ENCODE measurements at regions not wholly inside any gene's neighbourhood (a gene's known extent, or its start where the extent isn't known, plus 50 kb on each side); places are given as distances from the start of the nearest gene placed in this dataset.

GRCh38 chr13:111595276-111595675 is 274.8 kb downstream of the TEX29 start:
- ChIA-PET POLR2A (ENCODE audit: unreplicated experiment) (no interaction called here), CTCF (no interaction called here)
- H3K36me3 ChIP-seq (ENCODE audit: low read depth) = no peaks in the 10 kb centered on the region
- no peak for DNase-seq
- no peaks in the 10 kb centered on the region for H3K9me2 ChIP-seq (ENCODE audit: insufficient read depth)
- peaks cover 68% of the 10 kb centered on the region for H3K27me3 ChIP-seq (ENCODE audit: insufficient read depth, low read depth)
- H3F3A ChIP-seq (ENCODE audit: insufficient read depth, low read depth) = no peaks in the 10 kb centered on the region
- intact Hi-C loops (cut with micrococcal nuclease; ENCODE audit: unreplicated experiment) = no loop called here
- H4K20me1 ChIP-seq (ENCODE audit: insufficient read depth) = peaks cover 3% of the 10 kb centered on the region; the same call in 1 of the 2 replicates
- H3K79me2 ChIP-seq (ENCODE audit: low read depth) = no peaks in the 10 kb centered on the region
- no peak for TF ChIP-seq EZH2 (IDR thresholded peaks at IDR 0.05; ENCODE audit: low read depth)
- TF ChIP-seq, protein P1, sequence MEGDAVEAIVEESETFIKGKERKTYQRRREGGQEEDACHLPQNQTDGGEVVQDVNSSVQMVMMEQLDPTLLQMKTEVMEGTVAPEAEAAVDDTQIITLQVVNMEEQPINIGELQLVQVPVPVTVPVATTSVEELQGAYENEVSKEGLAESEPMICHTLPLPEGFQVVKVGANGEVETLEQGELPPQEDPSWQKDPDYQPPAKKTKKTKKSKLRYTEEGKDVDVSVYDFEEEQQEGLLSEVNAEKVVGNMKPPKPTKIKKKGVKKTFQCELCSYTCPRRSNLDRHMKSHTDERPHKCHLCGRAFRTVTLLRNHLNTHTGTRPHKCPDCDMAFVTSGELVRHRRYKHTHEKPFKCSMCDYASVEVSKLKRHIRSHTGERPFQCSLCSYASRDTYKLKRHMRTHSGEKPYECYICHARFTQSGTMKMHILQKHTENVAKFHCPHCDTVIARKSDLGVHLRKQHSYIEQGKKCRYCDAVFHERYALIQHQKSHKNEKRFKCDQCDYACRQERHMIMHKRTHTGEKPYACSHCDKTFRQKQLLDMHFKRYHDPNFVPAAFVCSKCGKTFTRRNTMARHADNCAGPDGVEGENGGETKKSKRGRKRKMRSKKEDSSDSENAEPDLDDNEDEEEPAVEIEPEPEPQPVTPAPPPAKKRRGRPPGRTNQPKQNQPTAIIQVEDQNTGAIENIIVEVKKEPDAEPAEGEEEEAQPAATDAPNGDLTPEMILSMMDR (conservative IDR thresholded peaks at IDR 0.05) = no peak
- no TSS peak for BruUV-seq (replicated peaks)
- H3K27ac ChIP-seq = no peak overlapping the region
- no peak overlapping the region for H3K4me3 ChIP-seq
- H3K4me2 ChIP-seq = no peak overlapping the region
- H2AFZ ChIP-seq = no peak overlapping the region
- no peaks in the 10 kb centered on the region for H3K4me1 ChIP-seq (replicated peaks; ENCODE audit: insufficient read depth)
- no peaks in the 10 kb centered on the region for H3K9me3 ChIP-seq (ENCODE audit: insufficient read depth, low read depth)

GRCh38 chr13:111595791-111596190 is 275.3 kb downstream of the TEX29 start:
- H3K9me3 ChIP-seq (ENCODE audit: insufficient read depth, low read depth) = no peaks in the 10 kb centered on the region
- H3K36me3 ChIP-seq (ENCODE audit: low read depth) = no peaks in the 10 kb centered on the region
- no peaks in the 10 kb centered on the region for H3F3A ChIP-seq (ENCODE audit: insufficient read depth, low read depth)
- H3K4me1 ChIP-seq (replicated peaks; ENCODE audit: insufficient read depth) = no peaks in the 10 kb centered on the region
- no TSS peak for BruUV-seq (replicated peaks)
- H3K9me2 ChIP-seq (ENCODE audit: insufficient read depth) = no peaks in the 10 kb centered on the region
- H3K79me2 ChIP-seq (ENCODE audit: low read depth) = no peaks in the 10 kb centered on the region
- H3K27me3 ChIP-seq (ENCODE audit: insufficient read depth, low read depth) = peaks cover 71% of the 10 kb centered on the region
- TF ChIP-seq EZH2 (IDR thresholded peaks at IDR 0.05; ENCODE audit: low read depth) = no peak
- TF ChIP-seq, protein P1 (conservative IDR thresholded peaks at IDR 0.05) = no peak
- no peak overlapping the region for H3K4me3 ChIP-seq
- no peak overlapping the region for H2AFZ ChIP-seq
- H3K27ac ChIP-seq = no peak overlapping the region
- ChIA-PET POLR2A (ENCODE audit: unreplicated experiment) (no interaction called here), CTCF (no interaction called here)
- peaks cover 3% of the 10 kb centered on the region; the same call in 1 of the 2 replicates for H4K20me1 ChIP-seq (ENCODE audit: insufficient read depth)
- DNase-seq = no peak
- H3K4me2 ChIP-seq = no peak overlapping the region
- intact Hi-C loops (cut with micrococcal nuclease; ENCODE audit: unreplicated experiment) = no loop called here

DNA sequence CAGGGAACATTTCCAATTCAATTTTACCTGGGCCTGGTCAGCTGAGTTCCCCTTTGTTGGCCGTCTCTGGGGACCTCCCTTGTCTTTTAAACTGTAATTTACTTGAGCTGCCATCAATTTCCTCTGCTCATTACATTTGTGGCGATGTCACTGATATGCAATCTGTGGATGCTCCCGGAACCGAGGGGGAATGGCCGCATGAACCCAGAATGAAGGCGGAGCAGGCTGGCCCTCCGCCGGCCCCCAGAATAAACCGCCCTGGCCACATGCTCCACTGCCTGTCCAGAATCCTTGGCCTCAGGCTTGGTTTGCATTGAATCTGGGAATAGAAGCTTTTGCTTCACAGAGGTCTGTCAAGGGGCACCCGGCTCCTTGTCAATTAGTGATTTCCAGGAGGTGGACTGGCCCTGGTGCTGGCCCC is 276.8 kb downstream of the TEX29 start:
- Histone ChIP-seq H3K27ac (no peak overlapping the region), H3K27me3 (ENCODE audit: insufficient read depth, low read depth) (peaks cover 77% of the 10 kb centered on the region), H3K4me1 (replicated peaks; ENCODE audit: insufficient read depth) (no peaks in the 10 kb centered on the region), H3F3A (ENCODE audit: insufficient read depth, low read depth) (no peaks in the 10 kb centered on the region), H3K79me2 (ENCODE audit: low read depth) (no peaks in the 10 kb centered on the region), H3K4me3 (no peak overlapping the region), H3K9me3 (ENCODE audit: insufficient read depth, low read depth) (no peaks in the 10 kb centered on the region), H3K9me2 (ENCODE audit: insufficient read depth) (no peaks in the 10 kb centered on the region), H4K20me1 (ENCODE audit: insufficient read depth) (peaks cover 3% of the 10 kb centered on the region; the same call in 1 of the 2 replicates), H3K4me2 (no peak overlapping the region), H2AFZ (no peak overlapping the region), H3K36me3 (ENCODE audit: low read depth) (no peaks in the 10 kb centered on the region)
- ChIA-PET POLR2A (ENCODE audit: unreplicated experiment) (no interaction called here), CTCF (no interaction called here)
- DNase-seq = no peak
- TF ChIP-seq, protein P1 (conservative IDR thresholded peaks at IDR 0.05) = no peak
- no peak for TF ChIP-seq EZH2 (IDR thresholded peaks at IDR 0.05; ENCODE audit: low read depth)
- no TSS peak for BruUV-seq (replicated peaks)
- intact Hi-C loops (cut with micrococcal nuclease; ENCODE audit: unreplicated experiment) = no loop called here

Measured in PC-9 (cell line).